ENCODE measurements at regions not wholly inside any gene's neighbourhood (a gene's known extent, or its start where the extent isn't known, plus 50 kb on each side); places are given as distances from the start of the nearest gene placed in this dataset.

- ATAC-seq = peak; percentile 66
- intact Hi-C loops (cut with DNase I) = no loop called here
- Histone ChIP-seq H3K36me3 (no peaks in the 10 kb centered on the region), H3K4me1 (no peaks in the 10 kb centered on the region), H3K27me3 (no peaks in the 10 kb centered on the region), H3K4me3 (no peak overlapping the region), H3K27ac (no peak overlapping the region), H3K9me3 (no peaks in the 10 kb centered on the region)
- no peak for DNase-seq
- TF ChIP-seq, protein P1, sequence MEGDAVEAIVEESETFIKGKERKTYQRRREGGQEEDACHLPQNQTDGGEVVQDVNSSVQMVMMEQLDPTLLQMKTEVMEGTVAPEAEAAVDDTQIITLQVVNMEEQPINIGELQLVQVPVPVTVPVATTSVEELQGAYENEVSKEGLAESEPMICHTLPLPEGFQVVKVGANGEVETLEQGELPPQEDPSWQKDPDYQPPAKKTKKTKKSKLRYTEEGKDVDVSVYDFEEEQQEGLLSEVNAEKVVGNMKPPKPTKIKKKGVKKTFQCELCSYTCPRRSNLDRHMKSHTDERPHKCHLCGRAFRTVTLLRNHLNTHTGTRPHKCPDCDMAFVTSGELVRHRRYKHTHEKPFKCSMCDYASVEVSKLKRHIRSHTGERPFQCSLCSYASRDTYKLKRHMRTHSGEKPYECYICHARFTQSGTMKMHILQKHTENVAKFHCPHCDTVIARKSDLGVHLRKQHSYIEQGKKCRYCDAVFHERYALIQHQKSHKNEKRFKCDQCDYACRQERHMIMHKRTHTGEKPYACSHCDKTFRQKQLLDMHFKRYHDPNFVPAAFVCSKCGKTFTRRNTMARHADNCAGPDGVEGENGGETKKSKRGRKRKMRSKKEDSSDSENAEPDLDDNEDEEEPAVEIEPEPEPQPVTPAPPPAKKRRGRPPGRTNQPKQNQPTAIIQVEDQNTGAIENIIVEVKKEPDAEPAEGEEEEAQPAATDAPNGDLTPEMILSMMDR (IDR thresholded peaks at IDR 0.05) = no peak
Measured at GRCh38 chr6:92126088-92126487, 1293.3 kb downstream of the EPHA7 start.

- H3K4me1 ChIP-seq = no peaks in the 10 kb centered on the region
- TF ChIP-seq, protein P1 (IDR thresholded peaks at IDR 0.05) = no peak
- no peak for DNase-seq
- no peaks in the 10 kb centered on the region for H3K9me3 ChIP-seq
- ATAC-seq = peak; percentile 43
- no peak overlapping the region for H3K27ac ChIP-seq
- H3K27me3 ChIP-seq = no peaks in the 10 kb centered on the region
- intact Hi-C loops (cut with DNase I) = no loop called here
- H3K4me3 ChIP-seq = no peak overlapping the region
- no peaks in the 10 kb centered on the region for H3K36me3 ChIP-seq
Measured at GRCh38 chr6:92125681-92126080, 1293.7 kb downstream of the EPHA7 start.

- TF ChIP-seq, protein P1 (IDR thresholded peaks at IDR 0.05) = no peak
- no peak for DNase-seq
Measured at GRCh38 chr6:92124200-92124651, 1295.1 kb downstream of the EPHA7 start.

DNA sequence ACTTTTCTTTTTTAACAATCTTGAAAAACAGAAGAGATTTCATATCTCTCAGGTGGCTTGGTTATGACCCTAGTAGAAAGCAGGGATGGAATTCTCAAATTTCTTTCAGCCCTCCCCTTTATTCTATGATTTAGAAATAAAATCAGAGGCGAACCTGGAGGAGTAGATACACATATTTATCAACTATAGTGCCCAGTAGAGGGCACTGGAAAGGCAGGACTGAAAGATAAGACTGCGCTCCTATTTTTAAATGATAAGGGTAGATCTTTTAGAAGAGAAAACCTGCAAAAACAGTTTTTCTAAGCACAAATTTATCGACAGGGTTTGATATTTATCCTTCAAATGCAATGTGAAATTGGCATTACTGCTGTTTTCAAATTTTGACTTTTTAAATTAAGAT, 1296.6 kb downstream of the EPHA7 start:
- Histone ChIP-seq H3K4me3 (no peak overlapping the region), H3K9me3 (no peaks in the 10 kb centered on the region), H3K36me3 (no peaks in the 10 kb centered on the region), H3K27me3 (no peaks in the 10 kb centered on the region), H3K27ac (no peak overlapping the region), H3K4me1 (no peaks in the 10 kb centered on the region)
- intact Hi-C loops (cut with DNase I) = no loop called here
- TF ChIP-seq, protein P1 (IDR thresholded peaks at IDR 0.05) = peak; percentile 27
- DNase-seq (no peak), ATAC-seq (no peak)

More at GRCh38 chr6:92124200-92124651, 1295.1 kb downstream of the EPHA7 start:
- H3K27ac ChIP-seq = no peak overlapping the region
- no peaks in the 10 kb centered on the region for H3K4me1 ChIP-seq
- no peak for ATAC-seq
- no peaks in the 10 kb centered on the region for H3K9me3 ChIP-seq
- no peak overlapping the region for H3K4me3 ChIP-seq
- H3K27me3 ChIP-seq = no peaks in the 10 kb centered on the region
- intact Hi-C loops (cut with DNase I) = no loop called here
- H3K36me3 ChIP-seq = no peaks in the 10 kb centered on the region

- Histone ChIP-seq H3K9me3 (no peaks in the 10 kb centered on the region), H3K4me3 (no peak overlapping the region), H3K36me3 (no peaks in the 10 kb centered on the region), H3K27me3 (no peaks in the 10 kb centered on the region), H3K27ac (no peak overlapping the region), H3K4me1 (no peaks in the 10 kb centered on the region)
- DNase-seq (no peak), ATAC-seq (no peak)
- TF ChIP-seq, protein P1 (IDR thresholded peaks at IDR 0.05) = no peak
- intact Hi-C loops (cut with DNase I) = no loop called here
Measured at GRCh38 chr6:92121228-92121627, 1298.1 kb downstream of the EPHA7 start.

- no peak overlapping the region for H3K4me3 ChIP-seq
- TF ChIP-seq, protein P1 (IDR thresholded peaks at IDR 0.05) = no peak
- H3K9me3 ChIP-seq = no peaks in the 10 kb centered on the region
- H3K27me3 ChIP-seq = no peaks in the 10 kb centered on the region
- no peaks in the 10 kb centered on the region for H3K4me1 ChIP-seq
- intact Hi-C loops (cut with DNase I) = no loop called here
- no peaks in the 10 kb centered on the region for H3K36me3 ChIP-seq
- no peak for DNase-seq
- ATAC-seq = no peak
- H3K27ac ChIP-seq = no peak overlapping the region
Measured at GRCh38 chr6:92117800-92118199, 1301.6 kb downstream of the EPHA7 start.

Data from upper lobe of right lung (tissue), 1 donor.